ENCODE measurements at regions not wholly inside any gene's neighbourhood (a gene's known extent, or its start where the extent isn't known, plus 50 kb on each side); places are given as distances from the start of the nearest gene placed in this dataset.

- H3K4me3 ChIP-seq (ENCODE audit: low read length, poor library complexity, severe bottlenecking) = no peak overlapping the region
- no peak overlapping the region for H3K4me2 ChIP-seq (ENCODE audit: low read depth, low read length, poor library complexity, severe bottlenecking)
- H3K79me2 ChIP-seq (ENCODE audit: insufficient read depth, low read length) = no peaks in the 10 kb centered on the region
- H4K20me1 ChIP-seq (ENCODE audit: insufficient read depth, low read length, poor library complexity, severe bottlenecking) = no peaks in the 10 kb centered on the region
- H3K9me2 ChIP-seq (replicated peaks; ENCODE audit: low read depth, low read length) = no peaks in the 10 kb centered on the region
- peaks cover 43% of the 10 kb centered on the region for H3K4me1 ChIP-seq (ENCODE audit: insufficient read depth, low read length, poor library complexity, severe bottlenecking)
- no peak overlapping the region for H2AFZ ChIP-seq (ENCODE audit: low read length)
- TF ChIP-seq CTCF (conservative IDR thresholded peaks at IDR 0.05; ENCODE audit: low read length) (no peak), EZH2phosphoT487 (IDR thresholded peaks at IDR 0.05; ENCODE audit: borderline replicate concordance) (no peak)
- no peaks in the 10 kb centered on the region for H3K36me3 ChIP-seq (ENCODE audit: insufficient read depth, low read length)
- H3K9me3 ChIP-seq (ENCODE audit: insufficient read depth, low read depth, low read length) = no peaks in the 10 kb centered on the region
- no peaks in the 10 kb centered on the region for H3F3A ChIP-seq (ENCODE audit: low read depth)
- H3K9ac ChIP-seq (ENCODE audit: low read depth, low read length, poor library complexity, severe bottlenecking) = no peak overlapping the region
- no peaks in the 10 kb centered on the region for H3K27me3 ChIP-seq (ENCODE audit: insufficient read depth, low read length, poor library complexity, severe bottlenecking)
Observed at GRCh38 chr10:43739161-43739560, 90.5 kb upstream of the ZNF32 start.

GRCh38 chr10:43737003-43737402 is 88.3 kb upstream of the ZNF32 start:
- no peak overlapping the region for H3K9ac ChIP-seq (ENCODE audit: low read depth, low read length, poor library complexity, severe bottlenecking)

GRCh38 chr10:43735907-43736306 is 87.2 kb upstream of the ZNF32 start:
- Histone ChIP-seq H3K27me3 (ENCODE audit: insufficient read depth, low read length, poor library complexity, severe bottlenecking) (no peaks in the 10 kb centered on the region), H3K4me2 (ENCODE audit: low read depth, low read length, poor library complexity, severe bottlenecking) (peak overlapping the region; percentile 14), H3K36me3 (ENCODE audit: insufficient read depth, low read length) (no peaks in the 10 kb centered on the region), H3K4me3 (ENCODE audit: low read length, poor library complexity, severe bottlenecking) (no peak overlapping the region), H3K79me2 (ENCODE audit: insufficient read depth, low read length) (no peaks in the 10 kb centered on the region), H3K9ac (ENCODE audit: low read depth, low read length, poor library complexity, severe bottlenecking) (no peak overlapping the region), H2AFZ (ENCODE audit: low read length) (peak overlapping the region; percentile 63), H3K9me3 (ENCODE audit: insufficient read depth, low read depth, low read length) (0 out of 2 replicates have a peak, but pooled peaks cover 6% of the 10 kb centered on the region), H3F3A (ENCODE audit: low read depth) (0 out of 2 replicates have a peak, but pooled peaks cover 6% of the 10 kb centered on the region), H3K9me2 (replicated peaks; ENCODE audit: low read depth, low read length) (no peaks in the 10 kb centered on the region), H4K20me1 (ENCODE audit: insufficient read depth, low read length, poor library complexity, severe bottlenecking) (no peaks in the 10 kb centered on the region), H3K4me1 (ENCODE audit: insufficient read depth, low read length, poor library complexity, severe bottlenecking) (peaks cover 35% of the 10 kb centered on the region)
- TF ChIP-seq CTCF (conservative IDR thresholded peaks at IDR 0.05; ENCODE audit: low read length) (no peak), EZH2phosphoT487 (IDR thresholded peaks at IDR 0.05; ENCODE audit: borderline replicate concordance) (no peak)

More at GRCh38 chr10:43737003-43737402, 88.3 kb upstream of the ZNF32 start:
- Histone ChIP-seq H3K79me2 (ENCODE audit: insufficient read depth, low read length) (no peaks in the 10 kb centered on the region), H3K4me3 (ENCODE audit: low read length, poor library complexity, severe bottlenecking) (no peak overlapping the region), H3K4me2 (ENCODE audit: low read depth, low read length, poor library complexity, severe bottlenecking) (no peak overlapping the region), H3K9me2 (replicated peaks; ENCODE audit: low read depth, low read length) (no peaks in the 10 kb centered on the region), H3F3A (ENCODE audit: low read depth) (no peaks in the 10 kb centered on the region), H3K36me3 (ENCODE audit: insufficient read depth, low read length) (no peaks in the 10 kb centered on the region), H4K20me1 (ENCODE audit: insufficient read depth, low read length, poor library complexity, severe bottlenecking) (no peaks in the 10 kb centered on the region), H3K4me1 (ENCODE audit: insufficient read depth, low read length, poor library complexity, severe bottlenecking) (peaks cover 32% of the 10 kb centered on the region), H2AFZ (ENCODE audit: low read length) (peak overlapping the region; percentile 35), H3K9me3 (ENCODE audit: insufficient read depth, low read depth, low read length) (no peaks in the 10 kb centered on the region), H3K27me3 (ENCODE audit: insufficient read depth, low read length, poor library complexity, severe bottlenecking) (no peaks in the 10 kb centered on the region)
- TF ChIP-seq CTCF (conservative IDR thresholded peaks at IDR 0.05; ENCODE audit: low read length) (no peak), EZH2phosphoT487 (IDR thresholded peaks at IDR 0.05; ENCODE audit: borderline replicate concordance) (no peak)
